Hematopoietic multipotent progenitor cell treated with erythropoietin and hydrocortisone succinate and interleukin-3 and kit ligand, for 4 days (in vitro differentiated cells): ENCODE measurements at regions not wholly inside any gene's neighbourhood (a gene's known extent, or its start where the extent isn't known, plus 50 kb on each side); places are given as distances from the start of the nearest gene placed in this dataset.

Experiments
- DNase-seq: peaks from one replicate; pipeline ENCODE4 v3.0.0-alpha.2; 2015

- no peak for DNase-seq
These were observed 211.1 kb upstream of the FOXA2 start for GRCh38 chr20:22795433-22795832.

- DNase-seq, result no peak
These were observed 211.5 kb upstream of the FOXA2 start for GRCh38 chr20:22795871-22796270.

DNA sequence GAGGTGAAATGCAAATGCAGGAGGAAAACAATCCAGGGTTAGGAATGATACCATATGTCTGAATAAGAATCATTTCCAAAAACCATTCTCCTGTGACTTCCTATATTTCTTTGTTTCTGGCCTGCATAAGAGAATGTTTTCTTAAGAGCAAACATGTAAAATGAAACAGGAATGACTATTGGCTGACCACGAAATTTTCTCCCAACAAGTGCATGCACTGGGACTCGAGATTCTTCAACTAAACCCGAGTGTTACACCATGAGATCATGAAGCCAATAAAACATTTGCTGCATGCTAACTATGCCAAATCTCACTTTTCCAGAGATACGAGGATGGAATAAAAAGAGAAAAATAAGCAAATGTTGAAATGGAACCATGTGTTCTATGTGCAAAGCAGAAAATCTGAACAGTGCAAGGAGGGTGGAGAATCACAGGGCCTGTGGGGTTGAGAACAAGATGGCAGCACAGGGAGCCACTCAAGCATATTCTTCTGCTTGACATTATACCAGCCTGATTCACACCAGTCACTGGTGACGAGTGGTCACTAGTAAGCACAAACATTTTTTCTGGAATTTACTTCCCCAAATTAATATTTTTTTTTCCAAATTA lies 212.2 kb upstream of the FOXA2 start:
- DNase-seq, result no peak

DNA sequence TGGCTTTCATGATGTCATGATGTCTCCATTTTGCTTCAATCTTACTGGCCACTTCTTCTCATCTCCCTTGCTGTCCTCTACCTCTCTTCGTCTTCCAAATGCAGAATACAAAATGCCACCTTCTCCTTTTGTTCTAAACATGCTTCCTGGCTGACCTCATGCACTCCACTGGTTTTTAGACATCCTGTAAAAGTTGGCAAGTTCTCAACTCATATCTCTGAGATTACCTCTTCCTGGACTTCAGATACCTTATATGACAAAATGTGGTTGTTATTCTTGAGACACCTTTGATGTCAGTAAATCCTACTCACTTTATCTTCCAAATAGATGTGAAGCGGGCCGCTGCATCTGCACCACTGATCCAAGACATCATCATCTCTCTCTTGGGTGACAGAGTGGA lies 212.7 kb upstream of the FOXA2 start:
- DNase-seq, result no peak

DNA sequence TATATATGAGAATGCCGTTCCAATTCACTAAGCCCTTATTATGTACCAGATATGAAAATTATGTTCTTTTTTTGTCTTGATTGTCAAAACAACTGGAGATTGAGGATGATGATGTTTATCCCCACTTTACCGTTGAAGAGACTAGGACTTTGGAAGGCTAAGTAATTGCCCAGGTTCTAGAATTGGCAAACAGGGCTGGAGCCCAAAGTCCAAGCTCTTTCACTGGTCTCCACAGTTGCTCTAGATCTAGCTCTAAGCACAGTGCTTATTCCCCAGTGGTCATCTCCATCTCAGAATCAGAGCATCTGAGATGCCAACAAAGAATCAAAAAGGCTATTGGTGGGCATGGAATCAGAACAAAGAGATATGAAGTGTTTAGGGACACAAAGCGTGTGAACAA lies 215.3 kb upstream of the FOXA2 start:
- DNase-seq, result no peak

DNA sequence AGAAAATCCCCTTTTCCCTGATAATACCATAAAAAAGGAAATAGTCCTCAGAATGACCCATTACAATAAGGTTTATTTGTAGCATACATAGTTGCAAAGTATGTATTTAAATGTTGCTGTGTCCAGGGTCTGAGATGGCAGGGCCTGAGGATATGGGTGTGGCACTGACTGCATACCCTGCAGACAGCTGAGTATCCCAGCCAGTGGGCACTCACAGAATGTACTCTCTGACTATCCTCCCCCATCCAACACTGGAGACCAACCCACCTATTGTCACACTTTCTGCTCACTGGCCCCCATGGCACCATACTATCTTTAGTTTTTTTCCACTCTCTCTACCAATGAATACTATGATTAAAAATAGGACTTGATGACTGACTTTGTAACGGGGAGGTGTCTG lies 215.8 kb upstream of the FOXA2 start:
- DNase-seq, result no peak

DNA sequence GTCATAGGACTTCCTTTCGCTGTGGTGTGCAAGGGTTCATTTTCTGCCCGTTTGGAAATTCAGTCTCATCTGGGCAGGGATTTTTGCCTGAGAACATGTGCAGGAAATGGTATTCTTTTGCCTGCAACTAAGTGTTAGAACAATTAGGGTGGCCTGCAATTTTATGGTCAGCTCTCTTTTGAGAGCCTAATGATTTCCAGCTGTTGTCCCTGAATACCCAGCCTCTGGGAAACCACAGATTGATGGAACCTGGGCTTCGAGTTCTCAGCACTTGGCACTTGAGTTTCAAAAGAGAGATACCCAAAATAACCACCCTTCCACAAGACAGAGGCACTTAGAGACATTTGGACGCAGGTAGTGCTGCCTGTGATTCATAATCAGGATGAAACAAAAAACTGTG lies 217.2 kb upstream of the FOXA2 start:
- no peak for DNase-seq

- DNase-seq, result no peak
These were observed 217.9 kb upstream of the FOXA2 start for GRCh38 chr20:22802296-22802695.

DNA sequence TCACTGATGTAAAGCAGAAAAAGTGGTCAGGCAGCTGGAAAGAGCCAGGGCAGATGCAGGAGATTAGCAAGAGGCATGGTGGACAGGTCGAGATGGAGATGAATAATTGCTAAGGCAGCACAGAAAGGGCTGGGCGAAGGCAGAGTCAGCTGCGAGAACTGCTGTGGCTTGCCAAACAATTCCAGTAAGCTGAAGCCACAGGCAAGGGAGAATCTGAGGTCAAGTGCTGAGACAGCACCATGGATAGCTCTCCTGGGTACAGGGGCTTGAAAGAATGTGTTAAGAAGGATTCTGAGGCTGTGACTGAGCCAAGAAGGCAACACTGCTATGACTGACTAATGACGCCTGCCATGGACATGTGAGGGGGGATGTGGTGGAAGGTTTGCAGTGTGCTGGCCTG lies 220.8 kb upstream of the FOXA2 start:
- DNase-seq, result peak; percentile 11

- no peak for DNase-seq
These were observed 221.6 kb upstream of the FOXA2 start for GRCh38 chr20:22805996-22806395.

- DNase-seq, result no peak
These were observed 222.7 kb upstream of the FOXA2 start for GRCh38 chr20:22807045-22807444.

- DNase-seq, result no peak
These were observed 223.4 kb upstream of the FOXA2 start for GRCh38 chr20:22807646-22808244.

DNA sequence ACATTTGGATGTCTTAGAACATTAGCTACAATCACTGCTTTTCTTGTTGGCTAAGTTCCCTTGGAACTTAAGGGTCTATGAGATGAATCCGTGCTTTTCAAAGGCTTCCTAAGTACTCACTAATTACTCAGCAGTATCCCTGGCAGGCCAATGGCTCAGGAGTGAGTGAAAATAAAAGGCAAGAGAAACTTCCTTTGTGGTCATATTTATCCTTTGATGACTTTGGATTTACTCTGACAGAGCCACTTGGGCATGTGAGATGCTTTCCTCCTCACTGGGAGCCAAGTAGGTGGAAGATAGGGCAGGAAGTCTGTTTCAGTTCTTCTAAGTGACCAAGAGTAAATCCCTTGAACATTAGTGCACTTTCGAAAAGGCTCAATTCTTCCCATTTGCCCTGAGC lies 224.3 kb upstream of the FOXA2 start:
- no peak for DNase-seq

- DNase-seq, result no peak
These were observed 225.1 kb upstream of the SSTR4 start for GRCh38 chr20:22810030-22810429.

GRCh38 chr20:22810626-22811569 lies 224.2 kb upstream of the SSTR4 start:
- DNase-seq, result no peak

- DNase-seq, result no peak
These were observed 220.5 kb upstream of the SSTR4 start for GRCh38 chr20:22814471-22815205.

DNA sequence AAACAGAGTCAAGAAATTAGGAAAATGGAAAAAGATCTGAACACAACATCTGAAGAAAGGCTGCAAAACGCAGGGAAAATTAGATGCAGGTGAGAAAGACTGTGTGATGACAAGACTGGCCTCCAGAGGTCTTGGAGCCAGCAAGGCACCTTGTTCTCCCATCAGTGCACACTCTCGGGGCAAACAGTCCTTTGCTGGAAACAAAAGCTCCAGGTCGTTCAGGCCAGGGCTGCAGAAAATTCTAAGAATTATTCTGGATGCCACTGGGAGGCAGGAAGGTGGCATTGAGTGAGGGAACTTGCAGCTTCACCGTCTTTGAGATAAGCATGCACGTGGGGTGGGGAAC lies 219.9 kb upstream of the SSTR4 start:
- DNase-seq, result no peak

DNA sequence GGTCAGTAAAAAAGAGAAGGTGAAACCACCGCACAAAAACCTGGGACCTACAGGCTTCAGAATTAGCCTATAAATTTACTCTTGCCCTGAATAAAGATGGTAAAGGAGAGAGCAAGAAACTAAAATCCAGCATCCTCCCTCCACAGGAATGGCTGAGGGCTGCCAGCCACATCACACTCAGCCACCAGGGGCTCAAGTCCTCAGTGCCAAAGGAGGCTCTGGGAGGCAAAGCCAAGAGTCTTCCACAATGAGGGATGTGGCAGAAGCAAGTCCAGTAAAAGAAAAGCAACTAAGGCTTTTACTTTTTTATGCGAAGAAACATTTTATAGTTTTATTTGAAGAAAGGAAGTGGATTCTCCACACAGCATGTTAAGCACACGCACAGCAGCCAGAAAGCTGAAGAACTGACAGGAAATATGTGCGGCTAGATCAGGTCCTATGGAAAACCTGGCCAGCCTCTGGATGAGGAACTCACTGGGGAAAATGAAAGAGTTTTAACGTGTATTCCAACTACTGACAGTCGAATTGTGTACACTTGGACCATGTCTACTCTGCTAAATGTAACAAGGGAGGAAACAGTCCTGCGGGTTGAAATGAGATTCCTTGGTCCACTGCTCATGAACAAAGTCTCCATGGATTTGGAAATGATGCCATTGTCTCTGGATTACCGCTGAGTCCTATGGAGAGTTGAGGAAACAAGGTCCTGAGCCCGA lies 219.4 kb upstream of the SSTR4 start:
- DNase-seq, result peak; percentile 18

DNA sequence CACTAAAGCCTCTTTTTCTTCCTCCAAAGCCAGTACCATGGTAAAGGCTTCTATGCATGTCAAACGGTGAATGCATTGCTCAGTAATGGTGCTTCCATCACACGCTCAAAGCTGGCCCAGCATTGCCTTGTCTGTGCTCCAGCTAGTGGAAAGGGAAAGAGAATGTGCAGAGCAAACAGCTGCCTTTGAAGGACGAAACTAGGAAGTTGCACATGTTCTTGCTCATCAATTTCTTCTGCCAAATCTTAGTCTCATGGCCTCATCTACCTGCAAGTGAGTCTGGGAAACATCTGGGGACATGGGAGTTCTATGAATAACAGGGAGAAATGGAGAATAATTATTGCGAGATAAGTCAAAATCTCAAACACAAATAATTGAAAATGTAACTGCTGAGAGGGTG lies 216.5 kb upstream of the SSTR4 start:
- no peak for DNase-seq

GRCh38 chr20:22819112-22819511 lies 216.0 kb upstream of the SSTR4 start:
- no peak for DNase-seq

DNA sequence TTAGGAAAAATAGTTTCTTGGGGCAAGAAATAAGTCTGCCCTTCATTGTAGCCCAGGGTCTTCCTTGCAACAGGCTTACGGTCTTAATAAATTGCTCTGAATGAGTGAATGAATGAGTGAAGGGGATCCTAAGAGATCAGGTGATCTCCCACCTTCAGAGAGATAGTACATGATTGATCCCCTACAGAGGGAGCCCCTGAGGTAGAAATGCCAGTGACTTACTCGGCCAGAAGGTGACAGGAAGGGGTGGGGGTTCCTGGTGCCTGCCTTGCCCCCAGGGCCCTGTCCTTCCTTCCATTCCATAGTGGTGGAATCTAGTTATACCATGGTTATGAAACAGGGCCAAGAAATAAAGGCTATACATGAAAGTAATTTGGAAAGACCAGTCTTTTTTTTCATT lies 215.3 kb upstream of the SSTR4 start:
- DNase-seq, result no peak

- no peak for DNase-seq
These were observed 213.9 kb upstream of the SSTR4 start for GRCh38 chr20:22821081-22821727.
